Endothelial cell of umbilical vein (primary cell): ENCODE measurements at regions not wholly inside any gene's neighbourhood (a gene's known extent, or its start where the extent isn't known, plus 50 kb on each side); places are given as distances from the start of the nearest gene placed in this dataset.
"Not testable (repeated sequence)": the region's sequence is repeated elsewhere in the genome, so short reads cannot be mapped to it uniquely, and the experiment has no call there.

Source experiments
- CTCF ChIP-seq, 2 donors: IDR thresholded peaks; 1 replicate in 1 of 2; 2 replicates in 1 of 2; pipeline ENCODE4 v1.5.1; 2011; ENCODE audit warnings: low read length in 2 of 2, mild to moderate bottlenecking in 2 of 2, moderate library complexity in 2 of 2, control low read depth in 1 of 2, inconsistent platforms in 1 of 2, low read depth in 1 of 2; ENCODE audit not compliant: insufficient read depth in 1 of 2; ENCODE audit errors: extremely low read depth in 1 of 2
- EZH2 ChIP-seq: IDR thresholded peaks from 2 replicates; pipeline ENCODE4 v1.6.1; 2012; ENCODE audit warnings: borderline replicate concordance, low read depth, mild to moderate bottlenecking, moderate library complexity, low read length, inconsistent platforms; ENCODE audit not compliant: severe bottlenecking
- JUN ChIP-seq: IDR thresholded peaks from 2 replicates; pipeline ENCODE4 v1.6.1; 2011; ENCODE audit warnings: borderline replicate concordance, low read depth; ENCODE audit not compliant: insufficient read length, insufficient read depth
- MAX ChIP-seq: IDR thresholded peaks from 2 replicates; pipeline ENCODE4 v1.6.1; 2011; ENCODE audit not compliant: insufficient read depth, insufficient read length
- POLR2A ChIP-seq: IDR thresholded peaks from 2 replicates; pipeline ENCODE4 v1.6.1; 2012; ENCODE audit warnings: low read depth, mild to moderate bottlenecking, control low read depth, low read length

- not testable (repeated sequence) for TF ChIP-seq CTCF (IDR thresholded peaks at IDR 0.05; ENCODE audit: extremely low read depth in 1 of 2, insufficient read depth in 1 of 2, low read depth in 1 of 2, low read length in 2 of 2); POLR2A; EZH2; MAX; JUN
These were observed 173.8 kb downstream of the GOLGA6L4 start for GRCh38 chr15:84409357-84409756.
